WTC11 (cell line): ENCODE measurements at regions not wholly inside any gene's neighbourhood (a gene's known extent, or its start where the extent isn't known, plus 50 kb on each side); places are given as distances from the start of the nearest gene placed in this dataset.
A peak's percentile ranks its signal among the peaks of the same experiment; 100 is the strongest.

Source experiments
- ATAC-seq: fragments of 200-7000 bp; cut with Tn5 transposase; 2 replicates; pipeline ENCODE4 v1.10.0; 2021; ENCODE audit warnings: mild to moderate bottlenecking, moderate library complexity
- CTCF ChIA-PET: fragments of 300-600 bp; sonication (Branson Sonifier 250); formaldehyde crosslinking; loops from one replicate; lab custom pipeline; 2021; ENCODE audit warnings: antibody characterized with exemption; lab: Charles Lee
- POLR2A ChIA-PET: fragments of 350-600 bp; sonication (Branson Sonifier 250); formaldehyde crosslinking; loops from one replicate; lab custom pipeline; 2021; ENCODE audit warnings: antibody characterized with exemption; lab: Charles Lee
- DNase-seq: peaks from one replicate; pipeline ENCODE4 v3.0.0; 2021; ENCODE audit warnings: low spot score
- H3K27ac Mint-ChIP-seq: 2 replicates; pipeline ENCODE4 v1.8.0; 2021; ENCODE audit warnings: mixed read lengths
- H3K27me3 Mint-ChIP-seq: 2 replicates; pipeline ENCODE4 v1.8.0; 2021; ENCODE audit warnings: low read depth, mild to moderate bottlenecking, moderate library complexity, mixed read lengths
- H3K36me3 Mint-ChIP-seq: 2 replicates; pipeline ENCODE4 v1.8.0; 2021; ENCODE audit warnings: mixed read lengths
- H3K4me1 Mint-ChIP-seq: 2 replicates; pipeline ENCODE4 v1.8.0; 2022; ENCODE audit warnings: mixed read lengths
- H3K4me3 Mint-ChIP-seq: 2 replicates; pipeline ENCODE4 v1.8.0; 2021; ENCODE audit warnings: mild to moderate bottlenecking, moderate library complexity, mixed read lengths
- H3K9me3 Mint-ChIP-seq: 2 replicates; pipeline ENCODE4 v1.8.0; 2021; ENCODE audit warnings: mixed read lengths
- CREB1 ChIP-seq: sonication (generic); formaldehyde crosslinking; IDR thresholded peaks from 2 replicates; pipeline ENCODE4 v1.8.0; 2023; ENCODE audit warnings: mild to moderate bottlenecking, missing genetic modification reagents
- ESRRA ChIP-seq: sonication (generic); formaldehyde crosslinking; IDR thresholded peaks from 2 replicates; pipeline ENCODE4 v1.8.1; 2022; ENCODE audit warnings: mild to moderate bottlenecking, missing genetic modification reagents, borderline replicate concordance
- FOXJ3 ChIP-seq: sonication (generic); formaldehyde crosslinking; IDR thresholded peaks from 2 replicates; pipeline ENCODE4 v1.9.0; 2021; ENCODE audit warnings: missing genetic modification reagents, mild to moderate bottlenecking, borderline replicate concordance
- FOXP1 ChIP-seq: sonication (generic); formaldehyde crosslinking; IDR thresholded peaks from 2 replicates; pipeline ENCODE4 v1.8.0; 2022; ENCODE audit warnings: missing genetic modification reagents, mild to moderate bottlenecking, moderate library complexity, borderline replicate concordance
- GABPB1 ChIP-seq: sonication (generic); formaldehyde crosslinking; IDR thresholded peaks from 2 replicates; pipeline ENCODE4 v1.8.1; 2023; ENCODE audit warnings: mild to moderate bottlenecking, missing genetic modification reagents
- GRHL2 ChIP-seq: fragments of 250-450 bp; sonication (Bioruptor Pico); IDR thresholded peaks from 2 replicates; pipeline ENCODE4 v1.8.0; 2022; ENCODE audit warnings: mild to moderate bottlenecking, moderate library complexity; ENCODE audit not compliant: insufficient replicate concordance, severe bottlenecking
- IRF2 ChIP-seq: sonication (generic); formaldehyde crosslinking; IDR thresholded peaks from 2 replicates; pipeline ENCODE4 v1.8.0; 2022; ENCODE audit warnings: low read depth, missing genetic modification reagents, borderline replicate concordance
- JAZF1 ChIP-seq: fragments of 250-450 bp; sonication (Bioruptor Pico); IDR thresholded peaks from 2 replicates; pipeline ENCODE4 v1.9.0; 2021; ENCODE audit warnings: moderate library complexity, mild to moderate bottlenecking, inconsistent platforms
- JUN ChIP-seq: sonication (generic); formaldehyde crosslinking; IDR thresholded peaks from 2 replicates; pipeline ENCODE4 v1.8.0; 2023; ENCODE audit warnings: mild to moderate bottlenecking, missing genetic modification reagents
- KAT7 ChIP-seq: sonication (generic); formaldehyde crosslinking; IDR thresholded peaks from 2 replicates; pipeline ENCODE4 v1.8.1; 2023; ENCODE audit warnings: missing genetic modification reagents, mild to moderate bottlenecking, borderline replicate concordance
- MXD4 ChIP-seq: fragments of 250-450 bp; sonication (Bioruptor Pico); IDR thresholded peaks from 2 replicates; pipeline ENCODE4 v1.8.0; 2021; ENCODE audit warnings: mild to moderate bottlenecking, moderate library complexity, borderline replicate concordance
- MYBL2 ChIP-seq: sonication (generic); formaldehyde crosslinking; IDR thresholded peaks from 2 replicates; pipeline ENCODE4 v1.8.1; 2023; ENCODE audit warnings: mild to moderate bottlenecking, moderate library complexity, missing genetic modification reagents
- PRRX2 ChIP-seq: fragments of 250-450 bp; sonication (Bioruptor Pico); IDR thresholded peaks from 2 replicates; pipeline ENCODE4 v1.8.0; 2021; ENCODE audit warnings: mild to moderate bottlenecking
- SMAD3 ChIP-seq: sonication (generic); formaldehyde crosslinking; IDR thresholded peaks from 2 replicates; pipeline ENCODE4 v1.8.0; 2022; ENCODE audit warnings: missing genetic modification reagents, mild to moderate bottlenecking, borderline replicate concordance
- ZBTB21 ChIP-seq: sonication (generic); formaldehyde crosslinking; IDR thresholded peaks from 2 replicates; pipeline ENCODE4 v1.8.1; 2023; ENCODE audit warnings: mild to moderate bottlenecking, missing genetic modification reagents, borderline replicate concordance
- ZNF138 ChIP-seq: sonication (generic); formaldehyde crosslinking; conservative IDR thresholded peaks from 2 replicates; pipeline ENCODE4 v1.8.1; 2022; ENCODE audit warnings: mild to moderate bottlenecking, moderate library complexity, missing genetic modification reagents
- ZNF263 ChIP-seq: sonication (generic); formaldehyde crosslinking; IDR thresholded peaks from 2 replicates; pipeline ENCODE4 v1.8.1; 2022; ENCODE audit warnings: low read depth, mild to moderate bottlenecking, moderate library complexity, missing genetic modification reagents
- ZNF396 ChIP-seq: fragments of 250-450 bp; sonication (Bioruptor Pico); IDR thresholded peaks from 2 replicates; pipeline ENCODE4 v1.8.0; 2021; ENCODE audit warnings: mild to moderate bottlenecking, moderate library complexity, borderline replicate concordance
- ZNF416 ChIP-seq: fragments of 250-450 bp; sonication (Bioruptor Pico); IDR thresholded peaks from 2 replicates; pipeline ENCODE4 v1.9.0; 2021; ENCODE audit warnings: mild to moderate bottlenecking, inconsistent platforms
- ZNF671 ChIP-seq: fragments of 250-450 bp; sonication (Bioruptor Pico); IDR thresholded peaks from 2 replicates; pipeline ENCODE4 v1.8.0; 2021; ENCODE audit warnings: mild to moderate bottlenecking
- TF ChIP-seq, protein P1 (sequence below): sonication (generic); formaldehyde crosslinking; IDR thresholded peaks from 2 replicates; pipeline ENCODE4 v1.8.0; 2022; ENCODE audit warnings: mild to moderate bottlenecking, missing genetic modification reagents
- TF ChIP-seq, protein P2 (sequence below): sonication (generic); formaldehyde crosslinking; IDR thresholded peaks from 2 replicates; pipeline ENCODE4 v1.8.1; 2022; ENCODE audit warnings: low read depth, missing genetic modification reagents, borderline replicate concordance
- TF ChIP-seq, protein P3 (sequence below): fragments of 200-600 bp; IDR thresholded peaks from 2 replicates; pipeline ENCODE4 v1.8.0; 2022; ENCODE audit warnings: antibody characterized with exemption
- TF ChIP-seq, protein P4 (sequence below): sonication (generic); formaldehyde crosslinking; IDR thresholded peaks from 2 replicates; pipeline ENCODE4 v1.8.1; 2022; ENCODE audit warnings: missing genetic modification reagents, borderline replicate concordance
- TF ChIP-seq, protein P5 (sequence below): fragments of 250-450 bp; sonication (Bioruptor Pico); IDR thresholded peaks from 2 replicates; pipeline ENCODE4 v1.9.0; 2021; ENCODE audit warnings: mild to moderate bottlenecking, borderline replicate concordance

DNA sequence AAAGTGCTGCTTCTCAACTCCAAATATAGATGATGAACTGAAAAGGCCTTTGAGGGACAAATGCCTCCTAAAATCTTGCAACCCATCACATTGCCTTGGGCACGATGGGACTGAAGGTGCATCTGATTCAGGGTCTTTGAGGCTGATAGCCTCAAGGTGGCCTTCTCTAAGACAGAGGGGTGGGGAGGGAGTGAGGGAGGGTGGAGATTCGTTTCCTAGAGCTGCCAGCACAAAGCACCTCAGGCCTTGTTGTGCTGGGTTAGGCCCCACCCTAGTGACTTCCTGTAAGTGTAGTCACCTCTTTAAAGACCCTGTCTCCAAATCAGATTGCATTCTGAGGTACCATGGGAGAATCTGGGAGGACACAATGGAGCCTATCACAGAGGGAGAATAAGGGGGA is 57.1 kb downstream of the BARX1 start:
- peaks cover 10% of the 10 kb centered on the region for H3K9me3 Mint-ChIP-seq
- no peaks in the 10 kb centered on the region for H3K27me3 Mint-ChIP-seq
- peaks cover 6% of the 10 kb centered on the region for H3K36me3 Mint-ChIP-seq
- no peaks in the 10 kb centered on the region for H3K4me1 Mint-ChIP-seq
- ATAC-seq: peak; percentile 35; the same call in 1 of the 2 replicates
- POLR2A ChIA-PET: no interaction called here
- no peak overlapping the region for H3K27ac Mint-ChIP-seq
- TF ChIP-seq ZNF671 (CRISPR knock-in tag) (no peak), SMAD3 (CRISPR knock-in tag) (no peak), FOXP1 (CRISPR knock-in tag) (no peak), KAT7 (CRISPR knock-in tag) (no peak), PRRX2 (CRISPR knock-in tag) (no peak), ZNF263 (CRISPR knock-in tag) (no peak), ESRRA (no peak), FOXJ3 (no peak), GABPB1 (CRISPR knock-in tag) (no peak), JAZF1 (CRISPR knock-in tag) (no peak), MXD4 (CRISPR knock-in tag) (no peak), ZBTB21 (CRISPR knock-in tag) (no peak)
- TF ChIP-seq, protein P1, sequence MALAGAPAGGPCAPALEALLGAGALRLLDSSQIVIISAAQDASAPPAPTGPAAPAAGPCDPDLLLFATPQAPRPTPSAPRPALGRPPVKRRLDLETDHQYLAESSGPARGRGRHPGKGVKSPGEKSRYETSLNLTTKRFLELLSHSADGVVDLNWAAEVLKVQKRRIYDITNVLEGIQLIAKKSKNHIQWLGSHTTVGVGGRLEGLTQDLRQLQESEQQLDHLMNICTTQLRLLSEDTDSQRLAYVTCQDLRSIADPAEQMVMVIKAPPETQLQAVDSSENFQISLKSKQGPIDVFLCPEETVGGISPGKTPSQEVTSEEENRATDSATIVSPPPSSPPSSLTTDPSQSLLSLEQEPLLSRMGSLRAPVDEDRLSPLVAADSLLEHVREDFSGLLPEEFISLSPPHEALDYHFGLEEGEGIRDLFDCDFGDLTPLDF (CRISPR knock-in tag): no peak
- TF ChIP-seq, protein P2, sequence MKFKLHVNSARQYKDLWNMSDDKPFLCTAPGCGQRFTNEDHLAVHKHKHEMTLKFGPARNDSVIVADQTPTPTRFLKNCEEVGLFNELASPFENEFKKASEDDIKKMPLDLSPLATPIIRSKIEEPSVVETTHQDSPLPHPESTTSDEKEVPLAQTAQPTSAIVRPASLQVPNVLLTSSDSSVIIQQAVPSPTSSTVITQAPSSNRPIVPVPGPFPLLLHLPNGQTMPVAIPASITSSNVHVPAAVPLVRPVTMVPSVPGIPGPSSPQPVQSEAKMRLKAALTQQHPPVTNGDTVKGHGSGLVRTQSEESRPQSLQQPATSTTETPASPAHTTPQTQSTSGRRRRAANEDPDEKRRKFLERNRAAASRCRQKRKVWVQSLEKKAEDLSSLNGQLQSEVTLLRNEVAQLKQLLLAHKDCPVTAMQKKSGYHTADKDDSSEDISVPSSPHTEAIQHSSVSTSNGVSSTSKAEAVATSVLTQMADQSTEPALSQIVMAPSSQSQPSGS (CRISPR knock-in tag): no peak
- TF ChIP-seq, all 79 proteins: peak for 0
- DNase-seq: no peak
- no peak overlapping the region for H3K4me3 Mint-ChIP-seq
- CTCF ChIA-PET: no interaction called here

DNA sequence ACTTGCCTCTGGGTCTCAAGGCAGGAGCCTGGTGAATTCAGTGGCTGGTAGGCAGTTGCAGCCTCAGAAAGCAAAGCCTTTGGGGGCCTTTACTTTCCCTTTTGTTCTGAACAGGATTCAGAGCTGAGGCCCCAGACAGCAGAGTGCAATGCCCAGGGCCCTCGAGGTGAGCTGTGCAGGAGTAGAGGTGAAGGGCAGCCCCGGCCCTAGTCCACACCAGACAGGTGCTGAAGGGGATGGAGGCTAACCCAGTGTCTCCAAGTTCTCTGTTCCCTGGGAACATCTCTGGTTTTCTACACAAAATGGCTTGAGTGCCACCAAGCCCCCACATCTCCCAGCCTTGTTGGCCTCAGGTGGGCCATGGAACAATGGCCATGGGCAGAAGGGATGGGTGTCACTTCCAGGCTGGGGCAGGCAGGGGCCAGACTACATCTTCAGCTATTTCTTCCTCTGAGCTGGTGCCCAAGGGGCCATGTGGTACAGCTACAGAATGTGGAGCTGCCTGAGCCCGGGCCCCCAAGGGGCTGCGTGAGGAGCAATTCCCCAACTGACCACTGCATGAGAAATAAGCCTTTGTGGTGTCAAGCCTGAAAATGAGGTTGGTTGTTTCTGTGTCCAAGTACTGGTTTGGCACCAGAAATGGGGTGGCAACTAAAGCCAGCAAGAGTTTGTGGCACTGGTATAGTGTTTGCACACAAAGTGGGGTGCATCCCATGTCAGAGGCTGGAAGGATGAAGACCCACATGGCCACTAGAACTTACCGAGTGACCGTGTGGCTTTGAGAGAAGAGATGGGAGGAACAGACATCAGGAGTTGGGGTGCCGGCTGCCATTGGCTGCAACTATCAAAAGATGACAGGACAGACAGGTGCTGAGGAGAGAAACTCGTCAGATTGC is 57.8 kb downstream of the BARX1 start:
- Mint-ChIP-seq H3K4me3 (no peak overlapping the region), H3K9me3 (peaks cover 16% of the 10 kb centered on the region), H3K36me3 (peaks cover 13% of the 10 kb centered on the region), H3K27ac (no peak overlapping the region), H3K27me3 (peaks cover 4% of the 10 kb centered on the region; the same call in 1 of the 2 replicates), H3K4me1 (no peaks in the 10 kb centered on the region)
- DNase-seq (no peak), ATAC-seq (no peak)
- ChIA-PET POLR2A (interaction anchor here (0.5 kb wide), 1 partner anchor 300 kb away, joined by 3 read pairs; no protein-coding TSS in a partner anchor), CTCF (no interaction called here)
- no peak for TF ChIP-seq GRHL2 (CRISPR knock-in tag)
- TF ChIP-seq ZNF396 (CRISPR knock-in tag): no peak
- TF ChIP-seq ZNF138 (CRISPR knock-in tag): no peak
- TF ChIP-seq JUN: no peak
- TF ChIP-seq, protein P3, sequence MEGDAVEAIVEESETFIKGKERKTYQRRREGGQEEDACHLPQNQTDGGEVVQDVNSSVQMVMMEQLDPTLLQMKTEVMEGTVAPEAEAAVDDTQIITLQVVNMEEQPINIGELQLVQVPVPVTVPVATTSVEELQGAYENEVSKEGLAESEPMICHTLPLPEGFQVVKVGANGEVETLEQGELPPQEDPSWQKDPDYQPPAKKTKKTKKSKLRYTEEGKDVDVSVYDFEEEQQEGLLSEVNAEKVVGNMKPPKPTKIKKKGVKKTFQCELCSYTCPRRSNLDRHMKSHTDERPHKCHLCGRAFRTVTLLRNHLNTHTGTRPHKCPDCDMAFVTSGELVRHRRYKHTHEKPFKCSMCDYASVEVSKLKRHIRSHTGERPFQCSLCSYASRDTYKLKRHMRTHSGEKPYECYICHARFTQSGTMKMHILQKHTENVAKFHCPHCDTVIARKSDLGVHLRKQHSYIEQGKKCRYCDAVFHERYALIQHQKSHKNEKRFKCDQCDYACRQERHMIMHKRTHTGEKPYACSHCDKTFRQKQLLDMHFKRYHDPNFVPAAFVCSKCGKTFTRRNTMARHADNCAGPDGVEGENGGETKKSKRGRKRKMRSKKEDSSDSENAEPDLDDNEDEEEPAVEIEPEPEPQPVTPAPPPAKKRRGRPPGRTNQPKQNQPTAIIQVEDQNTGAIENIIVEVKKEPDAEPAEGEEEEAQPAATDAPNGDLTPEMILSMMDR: no peak
- no peak for TF ChIP-seq SMAD3 (CRISPR knock-in tag)
- TF ChIP-seq CREB1 (CRISPR knock-in tag): no peak
- TF ChIP-seq MYBL2: no peak
- TF ChIP-seq, protein P4, sequence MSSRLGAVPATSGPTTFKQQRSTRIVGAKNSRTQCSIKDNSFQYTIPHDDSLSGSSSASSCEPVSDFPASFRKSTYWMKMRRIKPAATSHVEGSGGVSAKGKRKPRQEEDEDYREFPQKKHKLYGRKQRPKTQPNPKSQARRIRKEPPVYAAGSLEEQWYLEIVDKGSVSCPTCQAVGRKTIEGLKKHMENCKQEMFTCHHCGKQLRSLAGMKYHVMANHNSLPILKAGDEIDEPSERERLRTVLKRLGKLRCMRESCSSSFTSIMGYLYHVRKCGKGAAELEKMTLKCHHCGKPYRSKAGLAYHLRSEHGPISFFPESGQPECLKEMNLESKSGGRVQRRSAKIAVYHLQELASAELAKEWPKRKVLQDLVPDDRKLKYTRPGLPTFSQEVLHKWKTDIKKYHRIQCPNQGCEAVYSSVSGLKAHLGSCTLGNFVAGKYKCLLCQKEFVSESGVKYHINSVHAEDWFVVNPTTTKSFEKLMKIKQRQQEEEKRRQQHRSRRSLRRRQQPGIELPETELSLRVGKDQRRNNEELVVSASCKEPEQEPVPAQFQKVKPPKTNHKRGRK (CRISPR knock-in tag): no peak
- no peak for TF ChIP-seq ZNF416 (CRISPR knock-in tag)
- TF ChIP-seq IRF2: no peak
- TF ChIP-seq, protein P5, sequence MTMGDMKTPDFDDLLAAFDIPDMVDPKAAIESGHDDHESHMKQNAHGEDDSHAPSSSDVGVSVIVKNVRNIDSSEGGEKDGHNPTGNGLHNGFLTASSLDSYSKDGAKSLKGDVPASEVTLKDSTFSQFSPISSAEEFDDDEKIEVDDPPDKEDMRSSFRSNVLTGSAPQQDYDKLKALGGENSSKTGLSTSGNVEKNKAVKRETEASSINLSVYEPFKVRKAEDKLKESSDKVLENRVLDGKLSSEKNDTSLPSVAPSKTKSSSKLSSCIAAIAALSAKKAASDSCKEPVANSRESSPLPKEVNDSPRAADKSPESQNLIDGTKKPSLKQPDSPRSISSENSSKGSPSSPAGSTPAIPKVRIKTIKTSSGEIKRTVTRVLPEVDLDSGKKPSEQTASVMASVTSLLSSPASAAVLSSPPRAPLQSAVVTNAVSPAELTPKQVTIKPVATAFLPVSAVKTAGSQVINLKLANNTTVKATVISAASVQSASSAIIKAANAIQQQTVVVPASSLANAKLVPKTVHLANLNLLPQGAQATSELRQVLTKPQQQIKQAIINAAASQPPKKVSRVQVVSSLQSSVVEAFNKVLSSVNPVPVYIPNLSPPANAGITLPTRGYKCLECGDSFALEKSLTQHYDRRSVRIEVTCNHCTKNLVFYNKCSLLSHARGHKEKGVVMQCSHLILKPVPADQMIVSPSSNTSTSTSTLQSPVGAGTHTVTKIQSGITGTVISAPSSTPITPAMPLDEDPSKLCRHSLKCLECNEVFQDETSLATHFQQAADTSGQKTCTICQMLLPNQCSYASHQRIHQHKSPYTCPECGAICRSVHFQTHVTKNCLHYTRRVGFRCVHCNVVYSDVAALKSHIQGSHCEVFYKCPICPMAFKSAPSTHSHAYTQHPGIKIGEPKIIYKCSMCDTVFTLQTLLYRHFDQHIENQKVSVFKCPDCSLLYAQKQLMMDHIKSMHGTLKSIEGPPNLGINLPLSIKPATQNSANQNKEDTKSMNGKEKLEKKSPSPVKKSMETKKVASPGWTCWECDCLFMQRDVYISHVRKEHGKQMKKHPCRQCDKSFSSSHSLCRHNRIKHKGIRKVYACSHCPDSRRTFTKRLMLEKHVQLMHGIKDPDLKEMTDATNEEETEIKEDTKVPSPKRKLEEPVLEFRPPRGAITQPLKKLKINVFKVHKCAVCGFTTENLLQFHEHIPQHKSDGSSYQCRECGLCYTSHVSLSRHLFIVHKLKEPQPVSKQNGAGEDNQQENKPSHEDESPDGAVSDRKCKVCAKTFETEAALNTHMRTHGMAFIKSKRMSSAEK (CRISPR knock-in tag): no peak
